NCI-H2171 treated with DMSO at 0.1 percent for 48 hours (cell line): ENCODE measurements at regions not wholly inside any gene's neighbourhood (a gene's known extent, or its start where the extent isn't known, plus 50 kb on each side); places are given as distances from the start of the nearest gene placed in this dataset.

ENCODE experiments used
- DNase-seq: peaks from one replicate; lab custom pipeline; 2025; lab: John Stamatoyannopoulos, UW

GRCh38 chrX:139120760-139121159, 409.2 kb upstream of the FGF13 start:
- DNase-seq = no peak

- peak; percentile 0 for DNase-seq
Observed at GRCh38 chrX:139113708-139114107, 402.2 kb upstream of the FGF13 start.

GRCh38 chrX:139112432-139112831, 400.9 kb upstream of the FGF13 start:
- DNase-seq = no peak

GRCh38 chrX:139106069-139106468, 394.6 kb upstream of the FGF13 start:
- no peak for DNase-seq

GRCh38 chrX:139094671-139095592, 383.4 kb upstream of the FGF13 start:
- DNase-seq = no peak

- no peak for DNase-seq
Observed at GRCh38 chrX:139093201-139093600, 381.7 kb upstream of the FGF13 start.

GRCh38 chrX:139091878-139092277, 380.4 kb upstream of the FGF13 start:
- DNase-seq = no peak

GRCh38 chrX:139091066-139091465, 379.5 kb upstream of the FGF13 start:
- no peak for DNase-seq

GRCh38 chrX:139086246-139086645, 374.7 kb upstream of the FGF13 start:
- DNase-seq = no peak

GRCh38 chrX:139085404-139085803, 373.9 kb upstream of the FGF13 start:
- no peak for DNase-seq

- no peak for DNase-seq
Observed at GRCh38 chrX:139083191-139083590, 371.7 kb upstream of the FGF13 start.

GRCh38 chrX:139081965-139082364, 370.4 kb upstream of the FGF13 start:
- DNase-seq = no peak

GRCh38 chrX:139079789-139080188, 368.3 kb upstream of the FGF13 start:
- DNase-seq = no peak

- no peak for DNase-seq
Observed at GRCh38 chrX:139078761-139079280, 367.3 kb upstream of the FGF13 start.

- no peak for DNase-seq
Observed at GRCh38 chrX:139078342-139078741, 366.8 kb upstream of the FGF13 start.

- no peak for DNase-seq
Observed at GRCh38 chrX:139077281-139078250, 366.0 kb upstream of the FGF13 start.

GRCh38 chrX:139063364-139063763, 351.8 kb upstream of the FGF13 start:
- no peak for DNase-seq

- DNase-seq = no peak
Observed at GRCh38 chrX:139058831-139059495, 347.4 kb upstream of the FGF13 start.

GRCh38 chrX:139052461-139052860, 340.9 kb upstream of the FGF13 start:
- DNase-seq = no peak

GRCh38 chrX:139049465-139049864, 337.9 kb upstream of the FGF13 start:
- DNase-seq = no peak

GRCh38 chrX:139044680-139045079, 333.2 kb upstream of the FGF13 start:
- no peak for DNase-seq

- DNase-seq = no peak
Observed at GRCh38 chrX:139039041-139039440, 327.5 kb upstream of the FGF13 start.
